GM18520 (cell line): ENCODE measurements at regions not wholly inside any gene's neighbourhood (a gene's known extent, or its start where the extent isn't known, plus 50 kb on each side); places are given as distances from the start of the nearest gene placed in this dataset.

Source experiments
- ATAC-seq: cut with Tn5 transposase; IDR thresholded peaks from one replicate; pipeline ENCODE4 v1.9.1; 2021; ENCODE audit not compliant: unreplicated experiment

DNA sequence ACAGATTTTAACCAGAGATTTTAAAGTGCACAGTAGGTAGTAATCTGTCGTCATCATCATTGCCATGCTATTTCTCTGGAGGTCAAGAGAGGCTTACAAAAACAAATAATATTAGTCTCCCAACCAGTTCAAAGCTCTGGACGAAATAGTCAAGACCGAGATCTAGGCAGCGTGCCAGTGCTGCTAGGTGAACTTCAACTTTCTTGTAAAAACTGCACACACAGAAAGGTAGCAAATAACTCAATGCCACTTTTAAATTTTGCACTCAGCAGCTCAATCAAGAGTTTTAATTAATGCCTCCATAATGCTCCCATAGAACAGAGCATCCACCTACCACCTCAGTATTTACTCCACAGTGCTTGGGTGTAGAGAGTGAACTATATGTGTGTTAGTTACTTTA lies 656.8 kb downstream of the IRX1 start:
- no peak for ATAC-seq

GRCh38 chr5:4254736-4255135 lies 659.1 kb downstream of the IRX1 start:
- no peak for ATAC-seq

GRCh38 chr5:4255441-4255840 lies 659.8 kb downstream of the IRX1 start:
- ATAC-seq, result no peak

GRCh38 chr5:4258170-4258569 lies 662.5 kb downstream of the IRX1 start:
- no peak for ATAC-seq

GRCh38 chr5:4271193-4271592 lies 675.6 kb downstream of the IRX1 start:
- ATAC-seq, result no peak

DNA sequence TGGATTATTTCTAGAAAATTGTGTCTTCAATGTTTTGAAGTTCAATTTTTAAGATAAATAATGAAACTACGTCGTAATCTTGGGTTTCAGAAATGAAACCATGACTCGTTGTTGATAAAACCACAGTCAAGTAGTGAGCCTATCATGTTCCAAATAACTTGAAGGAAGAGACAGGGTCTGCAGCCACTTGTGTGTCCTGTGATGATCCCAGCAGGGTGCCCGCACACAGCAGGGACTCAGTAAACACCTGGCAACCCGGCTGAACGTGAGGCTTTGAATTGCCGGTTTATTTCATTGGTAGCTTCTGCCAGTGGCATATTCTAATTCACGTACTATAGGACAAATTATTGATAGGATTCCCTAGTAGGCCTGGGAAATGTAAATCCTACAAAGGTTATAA lies 679.6 kb downstream of the IRX1 start:
- ATAC-seq, result no peak

DNA sequence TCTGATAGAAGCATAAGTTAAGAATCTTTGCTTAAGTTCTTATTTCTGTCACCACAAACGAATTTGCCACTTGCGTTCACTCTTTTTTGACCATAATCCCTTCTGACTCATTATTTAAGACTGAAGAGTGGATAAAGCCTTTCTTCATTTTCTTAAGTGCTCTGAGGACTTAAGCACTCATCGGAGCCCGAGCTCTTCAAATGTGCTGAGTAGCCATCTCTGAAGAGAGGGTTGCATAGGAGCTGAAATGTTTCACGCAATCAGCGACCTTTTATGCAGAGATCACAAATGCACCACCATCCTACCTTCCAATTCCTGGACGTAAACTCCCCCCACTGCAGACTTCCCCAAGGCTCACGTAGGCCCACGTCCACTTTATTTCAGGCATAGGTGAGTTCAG lies 699.2 kb downstream of the IRX1 start:
- no peak for ATAC-seq

- no peak for ATAC-seq
Measured at GRCh38 chr5:4295663-4296339, 700.2 kb downstream of the IRX1 start.

GRCh38 chr5:4306057-4306456 lies 710.4 kb downstream of the IRX1 start:
- ATAC-seq, result no peak

DNA sequence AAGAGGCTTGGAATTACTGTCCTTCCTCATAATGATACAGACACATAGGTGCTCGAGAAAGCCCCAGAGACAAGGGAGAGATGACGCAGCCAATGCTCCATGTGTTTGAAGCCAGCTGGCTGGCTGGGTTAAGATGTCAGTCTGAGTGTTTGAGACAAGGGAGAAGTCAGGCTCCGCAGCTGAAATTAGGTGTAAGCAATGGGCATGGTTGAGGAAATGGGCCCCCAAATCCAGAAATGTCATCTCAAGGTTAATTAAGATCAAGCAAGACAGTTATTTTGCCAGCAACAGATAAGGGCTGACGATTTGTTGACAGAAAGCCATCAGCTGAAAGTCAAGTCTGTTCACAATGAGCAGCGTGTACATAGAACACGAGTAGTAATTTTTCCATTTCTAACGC lies 713.4 kb downstream of the IRX1 start:
- ATAC-seq, result no peak

DNA sequence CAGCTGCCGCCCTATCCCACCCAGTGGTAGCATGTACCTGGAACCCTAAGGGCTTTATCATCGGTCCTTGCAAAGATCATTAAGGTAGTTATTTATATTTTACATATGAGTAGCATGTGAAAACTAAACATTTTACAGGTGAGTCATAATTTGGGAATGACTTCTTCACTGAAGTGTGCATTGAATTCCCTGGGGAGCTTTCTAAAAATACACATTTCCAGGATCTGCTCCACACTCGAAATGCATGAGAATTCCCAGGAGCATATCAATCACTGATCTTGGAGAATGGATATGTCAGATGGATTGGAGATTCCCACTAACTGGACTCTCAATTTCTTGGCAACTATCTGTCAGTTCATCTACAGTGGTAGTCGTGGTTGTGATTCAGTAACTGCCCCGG lies 717.5 kb downstream of the IRX1 start:
- no peak for ATAC-seq

- no peak for ATAC-seq
Measured at GRCh38 chr5:4319478-4320128, 724.0 kb downstream of the IRX1 start.

GRCh38 chr5:4330327-4330726 lies 734.7 kb downstream of the IRX1 start:
- ATAC-seq, result no peak

DNA sequence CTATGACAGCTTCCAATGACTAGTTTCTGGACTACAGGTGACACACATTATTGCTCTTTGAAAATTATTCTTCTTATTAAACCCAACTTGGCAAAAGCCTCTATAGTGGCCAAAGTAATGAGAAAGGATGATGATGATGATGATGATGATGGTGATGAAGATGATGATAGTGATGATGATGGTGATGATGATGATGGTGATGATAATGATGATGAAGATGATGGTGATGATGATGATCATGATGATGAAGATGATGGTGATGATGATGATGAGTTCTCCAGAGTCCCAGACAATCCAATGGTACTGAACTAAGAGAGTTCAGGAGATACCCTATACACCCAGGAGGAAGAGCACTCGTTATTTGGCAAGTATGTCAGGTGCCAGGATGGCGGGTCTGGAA lies 739.4 kb downstream of the IRX1 start:
- ATAC-seq, result no peak

DNA sequence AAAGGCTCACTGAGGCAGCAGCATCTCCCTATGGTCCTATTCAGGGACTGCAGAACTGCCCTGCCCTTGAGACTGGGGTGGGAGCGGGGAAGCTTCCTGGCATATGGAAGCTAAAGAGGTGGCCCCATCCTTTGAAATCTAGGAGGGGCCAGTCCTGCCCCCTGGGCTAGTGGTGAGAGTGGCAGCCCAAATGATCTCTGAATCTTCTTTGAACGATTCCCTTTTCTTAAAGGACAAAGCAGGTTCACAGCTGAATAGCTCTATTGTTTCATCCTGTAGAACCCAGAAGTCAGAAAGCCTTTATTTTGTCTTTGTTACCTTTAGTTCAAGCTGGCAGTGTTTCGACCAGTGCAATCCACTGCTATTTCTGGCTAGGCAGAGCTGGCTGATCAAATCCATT lies 741.9 kb downstream of the IRX1 start:
- no peak for ATAC-seq

- no peak for ATAC-seq
Measured at GRCh38 chr5:4339949-4340348, 744.3 kb downstream of the IRX1 start.

DNA sequence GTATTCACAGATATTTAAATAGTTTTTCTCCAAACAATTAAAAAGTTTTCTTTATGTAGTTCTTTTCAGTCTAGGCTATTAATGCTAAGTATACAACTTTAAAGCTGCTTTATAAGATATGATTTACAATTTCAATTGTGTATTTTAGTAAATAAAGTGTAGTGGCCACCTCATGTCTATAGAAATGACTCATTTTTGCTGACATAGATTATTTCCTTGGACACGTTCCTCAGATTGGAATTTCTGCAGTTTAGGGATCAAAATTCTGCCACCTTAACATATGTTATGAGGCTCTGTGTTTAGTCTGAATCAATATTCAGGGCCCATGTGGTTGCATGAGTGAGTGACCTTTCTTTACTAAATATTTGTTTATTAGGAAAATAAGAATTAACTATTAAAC lies 750.2 kb downstream of the IRX1 start:
- ATAC-seq, result no peak

GRCh38 chr5:4348423-4348822 lies 752.8 kb downstream of the IRX1 start:
- no peak for ATAC-seq

- no peak for ATAC-seq
Measured at GRCh38 chr5:4348919-4349318, 753.3 kb downstream of the IRX1 start.

- no peak for ATAC-seq
Measured at GRCh38 chr5:4356201-4356600, 760.6 kb downstream of the IRX1 start.

DNA sequence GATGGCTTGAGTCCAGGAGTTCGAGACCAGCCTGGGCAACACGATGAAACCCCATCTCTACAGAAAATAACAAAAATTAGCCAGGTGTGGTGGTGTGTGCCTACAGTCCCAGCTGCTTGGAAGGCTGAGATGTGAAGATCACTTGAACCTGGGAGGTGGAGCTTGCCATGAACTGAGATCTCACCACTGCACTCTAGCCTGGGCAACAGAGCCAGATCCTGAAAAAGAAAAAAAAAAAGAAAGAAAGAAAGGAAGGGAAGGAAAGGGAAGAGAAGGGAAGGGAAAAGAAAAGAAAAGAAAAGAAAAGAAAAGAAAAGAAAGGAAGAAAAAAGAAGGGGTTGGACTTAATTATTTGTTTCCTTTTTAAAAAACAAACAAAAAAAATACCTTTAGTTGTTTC lies 764.2 kb downstream of the IRX1 start:
- ATAC-seq, result no peak

DNA sequence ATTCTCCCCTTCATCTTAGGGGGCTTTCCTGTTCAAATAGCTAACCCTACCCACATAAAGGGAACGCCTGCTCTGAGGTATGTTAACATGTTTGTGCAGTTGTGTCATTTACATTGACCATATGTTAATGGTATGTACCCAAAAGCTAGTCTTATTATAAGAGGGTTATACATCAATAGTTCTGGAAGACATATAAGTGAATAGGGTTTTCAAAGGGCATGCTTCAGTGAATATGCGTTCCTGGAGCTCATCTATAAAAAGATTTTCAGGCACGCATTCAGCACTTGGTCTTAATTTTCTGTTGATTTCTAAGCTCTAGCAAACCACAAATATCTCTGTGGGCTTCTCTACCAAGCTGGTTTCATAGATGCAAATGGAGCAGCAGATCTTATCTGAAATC lies 766.1 kb downstream of the IRX1 start:
- no peak for ATAC-seq

DNA sequence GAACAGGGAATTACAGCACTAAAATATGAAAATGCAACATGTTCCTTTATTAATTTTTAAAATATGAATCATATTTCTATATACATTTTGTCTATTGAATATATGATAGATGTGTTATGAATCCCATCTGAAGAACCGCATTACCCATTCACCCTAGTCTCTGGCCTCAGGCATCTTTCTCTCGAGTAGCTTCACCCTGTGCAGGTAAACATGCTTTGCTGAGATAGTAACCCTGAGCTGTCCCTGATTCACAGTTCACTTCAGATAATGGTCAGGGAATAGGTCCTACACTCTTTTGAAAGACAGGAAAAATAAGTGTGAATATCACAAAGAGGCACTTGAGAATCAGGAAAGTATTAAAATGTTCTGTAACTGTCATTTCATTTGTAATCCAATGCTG lies 766.8 kb downstream of the IRX1 start:
- ATAC-seq, result no peak
